Middle frontal gyrus (tissue), 1 donor: ENCODE measurements at regions not wholly inside any gene's neighbourhood (a gene's known extent, or its start where the extent isn't known, plus 50 kb on each side); places are given as distances from the start of the nearest gene placed in this dataset.

ENCODE experiments used
- DNase-seq: peaks from one replicate; pipeline ENCODE4 v3.0.0-alpha.2; 2015; ENCODE audit warnings: low spot score; ENCODE audit errors: extremely low spot score

DNA sequence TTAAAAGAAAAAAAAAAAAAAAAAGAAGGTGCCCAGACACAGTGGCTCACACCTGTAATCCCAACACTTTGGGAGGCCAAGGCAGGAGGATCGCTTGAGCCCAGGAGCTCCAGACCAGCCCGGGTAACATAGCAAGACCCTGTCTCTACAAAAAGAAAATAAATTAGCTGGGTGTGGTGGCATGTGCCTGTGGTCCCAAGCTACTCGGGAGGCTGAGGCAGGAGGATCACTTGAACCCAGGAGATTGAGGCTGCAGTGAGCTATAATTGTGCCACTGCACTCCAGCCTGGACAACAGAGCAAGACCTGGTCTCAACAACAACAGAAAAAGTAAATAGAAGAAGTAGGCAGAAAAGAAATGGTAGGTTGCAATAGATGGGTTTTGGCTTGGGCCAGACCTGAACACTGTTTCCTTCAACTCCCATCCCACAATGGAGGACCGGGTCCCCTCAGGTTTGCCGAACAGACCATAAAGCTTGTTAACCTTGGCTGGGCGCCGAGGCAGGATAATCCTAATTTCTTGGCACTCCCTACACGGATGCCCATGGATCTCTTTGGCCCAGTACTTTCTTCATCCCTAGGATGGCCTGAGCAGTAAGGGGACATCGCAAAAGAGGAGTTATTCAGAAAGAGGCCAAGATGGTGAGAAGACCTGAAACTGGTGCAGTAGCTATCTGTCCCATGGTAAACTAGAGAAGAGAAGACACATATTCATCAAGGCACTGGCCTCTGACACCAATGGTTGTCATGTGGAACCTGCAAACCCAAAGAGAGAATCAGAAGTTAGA, 165.5 kb upstream of the CCND2 start:
- DNase-seq = no peak

DNA sequence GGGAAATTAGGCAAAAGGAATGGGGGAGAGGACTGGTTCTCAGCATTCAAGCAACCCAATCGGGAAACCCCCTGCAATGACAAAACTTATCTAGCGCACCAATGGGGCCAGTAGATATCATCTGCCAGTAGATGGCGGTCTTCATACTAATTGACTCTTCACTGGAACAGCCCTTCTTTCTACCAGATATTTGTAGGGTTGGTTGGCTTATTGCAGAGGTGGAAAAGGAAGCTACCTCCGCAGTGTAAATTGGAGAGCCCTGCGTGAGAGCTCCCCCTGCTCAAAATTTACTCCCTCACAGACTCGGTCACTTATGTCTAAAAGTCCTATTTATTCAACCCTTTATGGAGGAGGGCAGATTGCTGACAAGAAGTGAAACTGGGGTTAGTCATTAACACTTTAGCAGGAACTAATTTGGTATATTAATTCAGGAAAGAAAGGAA, 166.1 kb upstream of the CCND2 start:
- no peak for DNase-seq

DNA sequence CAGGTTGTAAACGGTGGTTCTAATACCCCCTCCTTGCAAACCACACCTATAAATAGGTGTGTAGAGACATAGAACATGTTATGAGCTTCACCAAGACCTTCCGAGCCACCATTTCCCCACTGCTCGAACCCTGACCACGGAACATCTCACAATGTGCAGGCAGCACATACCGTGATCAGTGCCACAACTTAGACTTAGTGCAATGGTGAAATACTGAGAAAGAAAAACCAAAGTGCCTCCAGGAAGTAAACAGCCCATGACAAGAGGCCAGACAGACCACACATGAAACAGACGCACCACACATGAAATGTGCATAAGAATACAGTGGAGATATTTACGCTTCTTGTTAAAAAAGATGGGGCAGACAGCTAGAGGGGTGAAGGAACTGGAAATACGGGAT, 166.9 kb upstream of the CCND2 start:
- DNase-seq = no peak

DNA sequence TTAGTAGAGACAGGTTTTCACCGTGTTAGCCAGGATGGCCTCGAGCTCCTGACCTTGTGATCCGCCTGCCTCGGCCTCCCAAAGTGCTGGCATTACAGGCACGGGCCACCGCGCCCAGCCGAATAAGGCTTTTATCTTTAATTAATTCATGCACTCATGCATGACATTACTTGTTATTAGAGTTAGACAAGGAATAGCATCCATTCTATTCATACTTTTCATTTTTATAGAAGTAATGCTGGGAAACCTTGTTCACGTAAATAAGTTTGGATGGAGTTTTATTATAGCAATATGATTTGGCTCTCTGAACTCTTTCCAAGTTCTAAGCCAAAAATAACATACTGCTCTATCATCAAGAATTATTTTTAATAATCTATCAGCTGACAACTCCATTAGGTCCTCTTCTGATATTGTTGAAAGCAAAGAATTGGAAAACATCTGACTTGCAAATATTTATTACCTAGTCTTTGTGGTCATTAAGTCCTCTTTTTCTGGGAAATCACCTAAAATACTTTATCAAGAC, 168.8 kb upstream of the CCND2 start:
- DNase-seq = no peak

DNA sequence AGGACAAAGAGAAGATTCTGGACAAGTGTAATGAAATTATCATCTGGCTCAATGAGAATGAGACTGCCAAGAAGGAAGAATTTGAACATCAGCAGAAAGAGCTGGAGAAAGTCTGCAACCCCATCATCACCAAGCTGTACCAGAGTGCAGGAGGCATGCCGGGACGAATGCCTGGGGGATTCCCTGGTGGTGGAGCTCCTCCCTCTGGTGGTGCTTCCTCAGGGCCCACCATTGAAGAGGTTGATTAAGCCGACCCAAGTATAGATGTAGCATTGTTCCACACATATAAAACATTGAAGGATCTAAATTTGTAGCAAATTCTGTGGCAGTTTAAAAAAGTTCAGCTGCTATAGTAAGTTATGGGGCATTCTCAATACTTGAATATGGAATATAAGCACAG, 174.3 kb upstream of the CCND2 start:
- DNase-seq = no peak

DNA sequence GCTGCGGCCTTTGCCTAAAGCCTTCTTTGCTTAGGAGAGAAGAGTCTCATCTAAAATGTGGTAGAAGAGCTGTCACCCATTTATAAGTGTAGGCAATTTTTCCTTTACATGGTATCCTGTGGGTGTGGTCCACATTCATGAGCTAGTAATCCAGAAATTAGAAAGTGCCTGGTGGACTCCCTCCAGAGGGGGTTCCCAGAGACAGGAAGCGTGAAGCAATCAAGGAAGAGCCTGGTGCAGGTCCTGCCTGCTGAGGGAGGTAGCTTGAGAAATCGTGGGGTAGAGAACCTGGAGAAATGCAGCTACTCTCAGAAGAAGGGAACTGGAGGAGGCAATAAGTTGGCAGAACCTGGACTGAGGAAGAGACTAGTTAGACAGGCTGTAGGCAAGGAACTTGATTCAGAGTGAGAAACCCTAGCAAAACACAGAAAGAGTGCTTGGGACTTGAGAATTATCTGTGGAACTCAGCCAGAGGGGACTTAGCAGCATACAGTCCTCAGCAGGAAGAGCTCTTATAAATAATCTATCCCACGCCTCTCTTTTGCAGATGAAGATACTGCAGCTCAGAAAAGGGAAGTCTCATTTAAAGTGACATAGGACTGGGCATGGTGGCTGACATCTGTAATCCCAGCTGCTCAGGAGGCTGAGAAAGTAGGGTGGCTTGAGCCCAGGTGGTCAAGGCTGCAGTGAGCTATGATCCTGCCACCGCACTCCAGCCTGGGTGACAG, 182.4 kb upstream of the CCND2 start:
- no peak for DNase-seq

DNA sequence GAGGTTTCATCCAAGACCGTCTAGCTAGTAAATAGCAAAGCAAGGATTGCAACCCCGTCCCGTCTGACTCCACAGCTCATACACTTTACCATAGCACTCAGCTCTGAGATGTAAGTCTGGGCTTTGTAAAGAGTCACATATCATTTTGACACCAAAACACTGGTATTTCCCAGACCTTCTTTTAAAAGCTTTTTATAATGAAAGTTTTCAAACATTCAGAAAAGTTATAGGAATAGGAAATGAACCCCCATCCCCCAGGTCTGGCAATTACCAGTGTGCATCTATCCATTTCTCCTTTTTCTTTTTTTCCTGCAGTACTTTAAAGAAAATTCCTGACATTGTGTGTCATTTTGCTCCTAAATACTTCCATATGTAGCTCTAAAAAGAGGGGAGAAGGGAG, 183.6 kb upstream of the CCND2 start:
- DNase-seq = no peak

DNA sequence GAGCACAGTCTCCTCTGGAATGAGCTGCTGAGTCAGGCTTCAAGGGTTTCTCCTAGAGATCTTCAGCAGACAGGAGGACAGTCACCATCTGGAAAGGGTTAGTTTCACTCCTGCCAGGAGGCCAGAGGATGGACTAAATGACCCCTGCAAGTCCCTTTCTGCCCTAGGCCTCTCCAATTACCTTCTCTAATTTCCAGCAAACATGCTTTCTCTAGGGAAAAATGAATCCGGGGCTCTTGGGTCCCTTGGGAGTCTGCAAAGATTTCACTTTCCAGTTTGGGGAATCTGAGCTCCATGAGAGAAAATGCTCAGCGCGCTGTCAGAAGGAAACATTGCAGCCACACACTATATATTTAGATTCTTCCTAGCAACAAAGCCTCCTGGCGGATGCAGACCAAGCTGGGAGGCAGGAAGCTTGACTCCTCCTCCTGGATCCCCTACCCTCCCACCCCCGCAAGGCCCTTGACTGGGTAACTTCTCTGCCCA, 184.4 kb upstream of the CCND2 start:
- DNase-seq = no peak

DNA sequence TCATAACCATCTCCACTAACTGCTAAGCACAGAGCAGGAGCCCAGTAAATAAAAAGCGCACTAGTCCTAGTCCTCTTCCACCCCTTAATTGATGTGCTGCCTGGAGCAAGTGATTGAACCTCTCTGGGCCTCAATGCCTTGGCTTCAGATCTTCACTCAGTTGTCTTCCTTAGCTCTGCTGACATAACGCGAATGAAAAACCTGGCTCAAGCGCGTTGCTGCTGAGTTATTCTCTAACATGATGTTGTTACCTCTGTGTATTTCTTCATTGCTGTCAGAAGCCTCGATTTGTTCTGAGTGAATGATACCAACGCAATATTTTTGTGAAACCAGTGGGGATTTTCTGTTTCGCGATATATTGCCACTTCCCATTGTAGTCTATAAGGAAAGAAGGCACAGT, 185.1 kb upstream of the CCND2 start:
- DNase-seq = no peak

DNA sequence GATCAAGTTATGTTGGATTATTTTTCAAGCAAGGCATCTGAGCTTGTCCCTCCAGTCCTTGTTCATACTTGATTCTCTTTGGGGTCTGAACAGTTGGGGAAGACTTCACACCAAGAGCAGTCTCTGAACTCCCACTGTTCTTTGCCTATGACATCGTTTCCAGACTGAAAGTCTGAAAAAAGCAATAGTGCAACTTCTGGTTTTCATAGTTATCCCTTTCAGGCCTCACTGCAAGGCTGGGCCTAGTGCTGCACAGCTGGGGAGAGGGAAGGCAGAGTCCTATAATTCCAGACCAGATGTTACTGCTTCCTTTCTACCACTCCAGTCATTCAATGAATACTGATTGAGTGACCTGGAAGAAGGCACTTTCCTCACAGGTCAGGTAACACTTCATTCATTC, 187.1 kb upstream of the CCND2 start:
- no peak for DNase-seq

DNA sequence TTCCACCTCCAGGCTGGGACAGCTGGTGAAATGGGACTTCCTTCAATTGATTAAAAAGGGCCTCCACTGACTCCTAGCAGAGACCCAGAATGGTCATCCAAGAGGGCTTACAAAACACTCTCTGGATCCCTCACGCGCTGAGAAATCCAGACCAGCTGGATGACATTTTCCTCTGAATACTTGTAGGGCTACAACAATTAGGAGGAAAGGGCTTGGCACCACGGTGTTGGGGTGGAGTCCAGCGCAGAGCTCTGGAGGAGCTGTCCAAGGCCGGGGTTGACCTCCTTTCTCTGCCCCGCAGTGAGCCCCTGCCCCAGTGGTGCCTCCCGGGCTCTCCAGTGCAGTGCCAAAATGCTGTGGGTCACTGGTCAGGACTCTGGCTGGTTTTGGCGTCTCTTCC, 189.0 kb upstream of the CCND2 start:
- no peak for DNase-seq

DNA sequence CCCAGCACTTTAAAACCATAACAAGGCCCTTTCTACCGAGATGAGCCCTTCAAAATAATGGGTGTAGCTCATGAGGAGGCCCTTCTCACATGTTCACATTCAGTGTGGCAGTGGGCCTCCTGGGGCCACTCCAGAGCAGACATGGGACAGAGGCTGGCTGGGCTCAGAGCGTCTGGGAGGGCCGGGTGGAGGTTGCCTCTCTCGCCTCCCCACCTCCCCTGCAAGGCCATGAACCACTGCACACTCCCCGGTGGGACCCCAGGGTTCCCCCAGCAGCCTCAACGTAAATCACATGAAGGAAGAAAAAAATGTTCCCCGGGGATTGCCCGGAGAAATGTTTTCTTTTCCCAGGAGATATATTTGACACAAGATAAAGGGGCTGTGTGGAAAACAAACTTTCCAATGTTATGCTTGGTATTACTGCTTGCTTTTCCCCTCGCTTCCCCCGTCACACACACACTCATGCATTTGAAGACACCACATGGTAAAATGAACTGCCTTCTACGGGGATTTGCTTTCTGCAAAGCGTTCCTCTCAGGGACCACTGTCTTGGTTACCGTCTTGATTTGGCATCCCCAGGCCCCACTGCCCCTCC, 190.7 kb upstream of the CCND2 start:
- no peak for DNase-seq

DNA sequence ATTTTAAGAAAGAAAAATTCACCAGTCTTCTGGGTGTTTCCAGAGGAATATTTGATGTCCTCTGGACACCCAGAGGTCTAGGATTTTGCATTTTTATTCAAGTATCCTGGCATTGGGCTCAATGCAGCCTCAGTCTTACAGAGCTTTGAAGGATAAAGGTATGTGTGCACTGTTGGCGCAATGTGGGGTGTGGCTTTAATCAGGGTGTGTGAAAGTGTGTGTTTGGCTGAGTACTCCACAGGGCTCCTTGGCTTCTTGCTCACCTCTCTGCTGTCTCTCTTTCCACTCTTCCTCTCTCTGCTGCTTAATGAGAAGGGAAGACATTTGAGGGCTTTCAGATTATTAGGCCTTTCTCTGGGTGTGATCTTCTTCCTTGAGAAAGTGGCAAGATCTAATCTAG, 193.3 kb upstream of the CCND2 start:
- DNase-seq = no peak

DNA sequence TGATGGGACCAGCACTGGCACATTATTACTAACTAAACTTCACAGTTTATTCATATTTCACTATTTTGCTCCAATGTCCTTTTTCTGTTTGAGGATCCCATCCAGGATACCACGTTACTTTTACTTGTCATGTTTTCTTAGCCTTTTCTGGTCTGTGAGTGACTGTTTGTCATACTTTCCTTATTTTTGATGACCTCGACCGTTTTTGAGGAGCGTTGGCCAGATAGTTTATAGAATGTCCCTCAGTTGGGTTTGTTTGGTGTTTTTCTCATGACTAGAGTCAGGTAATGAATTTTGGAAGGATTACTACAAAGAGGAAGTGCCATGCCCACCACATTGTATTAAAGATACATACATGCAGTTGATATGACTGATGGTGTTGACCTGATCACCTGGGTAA, 199.4 kb upstream of the CCND2 start:
- no peak for DNase-seq

DNA sequence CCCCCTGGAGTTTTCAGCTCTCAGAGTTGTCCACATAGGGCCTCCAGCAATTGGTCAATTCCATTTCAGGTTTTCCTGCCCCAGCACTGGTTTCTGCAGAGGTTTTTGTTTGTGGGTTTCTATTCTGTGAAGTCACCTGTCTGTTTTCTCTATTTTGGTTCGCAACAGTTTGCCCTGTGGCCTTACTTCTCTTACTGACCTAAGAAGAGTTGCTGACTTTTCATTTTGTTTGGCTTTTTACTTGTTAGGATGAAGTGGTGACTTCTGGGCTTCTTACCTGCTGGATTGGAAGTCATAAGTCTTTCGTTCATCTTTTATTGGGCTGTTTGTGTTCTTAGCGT, 196.4 kb upstream of the PARP11 start:
- DNase-seq = no peak

DNA sequence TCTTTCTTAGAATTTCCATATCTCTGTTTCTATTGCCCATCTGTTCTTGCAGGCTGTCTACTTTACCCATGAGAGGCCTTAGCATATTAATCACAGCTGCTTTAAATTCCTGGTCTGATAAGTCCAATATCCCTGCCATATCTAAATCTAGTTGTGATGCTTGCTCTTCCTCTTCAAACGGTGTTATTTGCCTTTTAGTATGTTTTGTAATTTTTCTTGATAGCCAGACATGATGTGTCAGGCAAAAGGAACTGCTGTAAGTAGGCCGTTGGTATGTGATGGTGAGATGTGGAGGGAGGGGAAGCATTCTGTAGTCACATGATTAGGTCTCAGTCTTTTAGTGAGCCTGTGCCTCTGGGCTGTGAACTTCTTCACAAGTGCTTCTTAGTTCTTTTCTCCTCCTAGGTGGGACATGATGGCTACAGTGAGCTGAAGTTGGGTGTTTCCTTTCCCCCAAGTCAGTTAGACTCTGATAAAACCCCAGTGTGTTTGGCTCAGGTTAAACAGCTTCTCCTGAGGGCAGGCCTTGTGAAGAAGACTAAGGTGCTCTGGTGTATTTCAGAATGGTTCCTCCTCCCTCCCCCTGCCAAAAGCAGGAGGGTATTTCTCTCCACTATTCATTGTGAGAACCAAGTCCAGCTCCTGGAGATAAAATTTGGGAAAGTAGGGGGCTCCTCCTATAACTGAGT, 195.9 kb upstream of the PARP11 start:
- DNase-seq = no peak

DNA sequence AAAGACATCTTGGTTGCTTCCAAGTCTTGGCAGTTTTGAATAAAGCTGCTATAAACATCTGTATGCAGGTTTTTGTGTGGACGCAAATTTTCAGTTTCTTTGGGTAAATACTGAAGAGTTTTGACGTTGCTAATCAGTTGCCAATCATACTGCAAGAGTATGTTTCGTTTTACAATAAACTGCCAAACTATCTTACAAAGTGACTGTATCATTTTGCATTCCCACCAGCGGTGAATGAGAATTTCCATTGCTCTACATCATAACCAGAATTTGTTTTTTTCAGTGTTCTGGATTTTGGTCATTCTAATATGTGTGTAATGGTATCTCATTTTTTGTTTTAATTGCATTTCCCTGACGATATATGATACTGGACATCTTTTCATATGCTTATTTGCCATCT, 190.8 kb upstream of the PARP11 start:
- no peak for DNase-seq

DNA sequence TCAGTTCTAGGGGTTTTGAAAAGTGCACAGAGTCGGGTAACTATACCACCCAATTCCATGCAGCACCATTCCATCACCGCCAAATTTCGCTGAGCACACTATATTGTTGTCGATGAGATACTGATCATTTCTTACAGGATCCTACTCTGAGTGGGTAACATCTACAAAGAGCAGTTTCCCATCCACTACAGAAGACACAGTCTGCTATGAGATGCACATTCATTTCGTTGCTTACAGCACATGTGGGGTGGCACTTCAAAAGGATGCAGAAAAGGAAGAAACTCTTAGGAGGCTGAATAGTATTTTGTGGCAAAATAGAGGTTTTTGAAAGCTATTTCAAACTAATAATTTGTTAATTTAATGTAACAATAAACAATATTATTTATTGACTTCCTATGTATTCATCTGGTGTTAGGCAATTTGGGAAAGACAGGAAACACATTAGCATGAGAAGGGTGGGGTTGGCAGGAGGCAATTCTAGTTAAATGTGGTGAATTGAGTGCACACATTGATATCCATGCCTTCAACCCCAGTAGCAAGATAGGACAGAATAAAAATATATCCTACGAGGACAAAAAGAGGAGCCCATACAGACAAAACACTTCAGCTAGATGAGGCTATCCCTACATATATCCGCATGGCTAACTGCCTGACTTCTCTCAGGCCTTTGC, 186.8 kb upstream of the PARP11 start:
- no peak for DNase-seq

DNA sequence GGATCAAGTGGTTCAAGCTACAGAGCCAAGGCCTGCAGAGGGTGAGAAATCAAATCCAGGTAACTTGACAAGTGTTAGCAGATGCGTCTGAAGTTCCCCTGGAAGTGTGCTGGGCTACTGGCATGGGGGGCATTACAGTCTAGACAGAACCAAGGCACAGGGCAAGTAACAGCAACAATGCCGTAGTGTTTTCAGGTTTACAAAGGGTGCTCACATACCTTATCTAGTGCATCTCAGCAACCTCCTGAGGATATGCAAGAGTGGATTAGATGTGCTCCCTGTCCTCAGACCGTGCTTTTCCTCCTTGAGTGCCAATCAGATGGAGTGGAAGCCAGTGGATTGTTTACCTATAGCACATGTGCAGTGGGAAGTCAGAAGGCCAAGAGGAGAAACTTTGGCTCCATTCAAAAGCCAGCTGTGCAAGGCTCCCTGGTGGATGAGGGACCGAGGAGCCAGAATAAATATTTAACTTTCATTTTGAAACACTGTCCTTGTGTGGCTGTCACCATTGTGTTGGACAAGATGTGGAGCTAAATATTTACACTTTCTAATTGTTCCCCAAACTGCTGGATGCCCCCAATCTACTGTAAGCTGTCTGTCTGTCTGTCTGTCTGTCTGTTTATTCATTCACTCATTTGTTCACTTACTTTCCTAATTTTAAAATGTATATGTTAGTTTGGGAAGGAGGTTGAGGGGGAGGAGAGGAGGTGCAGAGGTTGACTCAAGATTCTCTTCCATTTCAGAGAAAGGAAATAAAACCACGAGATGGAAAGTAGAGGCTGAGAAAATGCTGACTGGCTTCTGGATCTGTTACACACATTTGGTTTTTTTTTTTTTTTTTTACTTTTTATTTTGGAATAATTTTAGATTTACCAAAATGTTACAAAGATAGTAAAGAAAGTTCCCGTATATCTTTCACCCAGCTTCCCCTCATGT, 184.0 kb upstream of the PARP11 start:
- DNase-seq = no peak

DNA sequence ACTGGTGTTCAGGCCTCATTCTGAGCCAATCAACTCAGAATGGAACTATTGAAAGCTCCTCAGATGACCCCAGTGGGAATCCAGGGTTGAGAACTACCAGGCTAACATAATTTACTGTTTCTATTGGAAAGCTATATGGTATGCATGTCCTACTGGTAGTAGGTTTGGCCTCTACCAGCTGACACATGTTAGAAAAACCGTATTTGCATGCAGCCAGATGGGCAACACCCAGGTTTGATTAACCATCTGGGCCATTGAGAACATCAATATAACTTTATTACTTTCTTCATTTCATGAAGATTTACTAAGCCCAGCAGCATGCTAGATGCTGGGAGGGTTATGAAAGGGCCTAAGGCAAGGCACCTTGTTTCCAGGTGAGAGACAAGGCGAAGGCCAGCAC, 181.4 kb upstream of the PARP11 start:
- no peak for DNase-seq
